ENCODE measurements at regions not wholly inside any gene's neighbourhood (a gene's known extent, or its start where the extent isn't known, plus 50 kb on each side); places are given as distances from the start of the nearest gene placed in this dataset.
A peak's percentile ranks its signal among the peaks of the same experiment; 100 is the strongest.

- DNase-seq = no peak
Observed at GRCh38 chr11:106451228-106451922, 373.9 kb downstream of the AASDHPPT start.

GRCh38 chr11:106456647-106457046 lies 379.2 kb downstream of the AASDHPPT start:
- peak in 25 of 56 donors; percentile 1 to 68 (median 18) for DNase-seq

- no peak for DNase-seq
Observed at GRCh38 chr11:106457727-106458126, 380.3 kb downstream of the AASDHPPT start.

- no peak for DNase-seq
Observed at GRCh38 chr11:106459135-106459534, 381.7 kb downstream of the AASDHPPT start.

- no peak for DNase-seq
Observed at GRCh38 chr11:106461148-106461691, 383.8 kb downstream of the AASDHPPT start.

- no peak for DNase-seq
Observed at GRCh38 chr11:106461839-106462545, 384.5 kb downstream of the AASDHPPT start.

- DNase-seq = no peak
Observed at GRCh38 chr11:106463154-106463553, 385.7 kb downstream of the AASDHPPT start.

- DNase-seq = no peak
Observed at GRCh38 chr11:106463796-106464201, 386.3 kb downstream of the AASDHPPT start.

- DNase-seq = no peak
Observed at GRCh38 chr11:106464728-106465127, 387.3 kb downstream of the AASDHPPT start.

GRCh38 chr11:106466521-106467080 lies 389.1 kb downstream of the AASDHPPT start:
- DNase-seq = no peak

GRCh38 chr11:106467501-106467900 lies 390.0 kb downstream of the AASDHPPT start:
- DNase-seq = no peak

- no peak for DNase-seq
Observed at GRCh38 chr11:106468086-106468485, 390.6 kb downstream of the AASDHPPT start.

- no peak for DNase-seq
Observed at GRCh38 chr11:106468531-106468930, 391.1 kb downstream of the AASDHPPT start.

- DNase-seq = no peak
Observed at GRCh38 chr11:106470230-106470629, 392.8 kb downstream of the AASDHPPT start.

GRCh38 chr11:106471276-106471675 lies 393.8 kb downstream of the AASDHPPT start:
- no peak for DNase-seq

- no peak for DNase-seq
Observed at GRCh38 chr11:106473089-106473722, 395.7 kb downstream of the AASDHPPT start.

- no peak for DNase-seq
Observed at GRCh38 chr11:106474274-106474673, 396.8 kb downstream of the AASDHPPT start.

GRCh38 chr11:106475181-106475580 lies 397.7 kb downstream of the AASDHPPT start:
- no peak for DNase-seq

GRCh38 chr11:106477776-106478175 lies 400.3 kb downstream of the AASDHPPT start:
- DNase-seq = no peak

GRCh38 chr11:106479646-106480045 lies 402.2 kb downstream of the AASDHPPT start:
- DNase-seq = no peak

- DNase-seq = no peak
Observed at GRCh38 chr11:106480581-106481190, 403.2 kb downstream of the AASDHPPT start.

Data from amygdala (tissue), 56 donors.